RWPE1 (cell line): ENCODE measurements at regions not wholly inside any gene's neighbourhood (a gene's known extent, or its start where the extent isn't known, plus 50 kb on each side); places are given as distances from the start of the nearest gene placed in this dataset.

Source experiments
- CTCF ChIA-PET: fragments of 350-600 bp; sonication (Branson Sonifier 250); formaldehyde crosslinking; extraction: SDS; loops from one replicate; lab custom pipeline; 2021; lab: Yijun Ruan, JAX
- POLR2A ChIA-PET: fragments of 400-600 bp; formaldehyde crosslinking; extraction: SDS; loops from one replicate; lab custom pipeline; 2020; ENCODE audit warnings: antibody characterized with exemption; ENCODE audit not compliant: low non-redundant PET; lab: Yijun Ruan, JAX
- DNase-seq: peaks from one replicate; pipeline ENCODE4 v3.0.0; 2012; ENCODE audit warnings: low spot score
- H3K27ac ChIP-seq: fragments of 450-650 bp; 2 replicates; pipeline ENCODE4 v1.5.1; 2017
- CTCF ChIP-seq: fragments of 450-650 bp; conservative IDR thresholded peaks from 2 replicates; pipeline ENCODE4 v1.5.1; 2017; ENCODE audit warnings: low read depth, mild to moderate bottlenecking

- CTCF ChIA-PET = interaction anchor here (0.6 kb wide), 1 partner anchor 1879 kb away, joined by 4 read pairs; no protein-coding TSS in a partner anchor
- POLR2A ChIA-PET = no interaction called here
- peak; percentile 30 for DNase-seq
- peak; percentile 19; the same call in 1 of the 2 replicates for TF ChIP-seq CTCF
- H3K27ac ChIP-seq = no peak overlapping the region
Measured at GRCh38 chr17:71084219-71084618, 914.9 kb downstream of the KCNJ2 start.

GRCh38 chr17:71084838-71085237 lies 915.5 kb downstream of the KCNJ2 start:
- CTCF ChIA-PET = interaction anchor here (0.6 to 1.0 kb wide), 4 partner anchors 12 to 747 kb away, joined by 3 to 6 read pairs (median 4); no protein-coding TSS in a partner anchor
- TF ChIP-seq CTCF = no peak
- no peak overlapping the region for H3K27ac ChIP-seq
- DNase-seq = no peak
- POLR2A ChIA-PET = no interaction called here

- ChIA-PET POLR2A (no interaction called here), CTCF (interaction anchor here (0.6 to 1.0 kb wide), 4 partner anchors 12 to 746 kb away, joined by 3 to 6 read pairs (median 4); no protein-coding TSS in a partner anchor)
- no peak overlapping the region for H3K27ac ChIP-seq
- peak; percentile 29 for TF ChIP-seq CTCF
- peak; percentile 31 for DNase-seq
Measured at GRCh38 chr17:71085238-71086033, 916.1 kb downstream of the KCNJ2 start.

DNA sequence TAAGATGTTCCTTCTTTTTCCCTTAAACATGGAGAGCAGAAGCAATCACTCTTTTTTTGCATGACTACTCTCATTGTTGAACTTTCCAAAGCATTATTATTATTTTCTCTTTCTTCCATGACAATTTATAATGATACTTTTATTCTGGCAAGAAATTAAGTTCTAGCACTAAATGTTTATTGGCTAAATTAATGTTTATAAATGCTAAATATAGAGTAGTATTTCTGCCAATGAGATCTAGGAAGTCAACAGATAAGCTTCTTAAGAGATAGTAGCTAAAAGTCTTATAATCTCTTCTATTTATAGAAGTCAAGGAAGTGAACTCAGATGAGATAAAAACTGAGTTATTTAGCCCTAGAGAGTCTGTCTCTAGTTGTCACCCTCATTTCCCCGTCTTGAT lies 920.1 kb downstream of the KCNJ2 start:
- CTCF ChIA-PET = interaction anchor here (0.6 kb wide), 1 partner anchor 28 kb away, joined by 3 read pairs; no protein-coding TSS in a partner anchor
- no peak overlapping the region for H3K27ac ChIP-seq
- TF ChIP-seq CTCF = no peak
- POLR2A ChIA-PET = no interaction called here
- DNase-seq = no peak

DNA sequence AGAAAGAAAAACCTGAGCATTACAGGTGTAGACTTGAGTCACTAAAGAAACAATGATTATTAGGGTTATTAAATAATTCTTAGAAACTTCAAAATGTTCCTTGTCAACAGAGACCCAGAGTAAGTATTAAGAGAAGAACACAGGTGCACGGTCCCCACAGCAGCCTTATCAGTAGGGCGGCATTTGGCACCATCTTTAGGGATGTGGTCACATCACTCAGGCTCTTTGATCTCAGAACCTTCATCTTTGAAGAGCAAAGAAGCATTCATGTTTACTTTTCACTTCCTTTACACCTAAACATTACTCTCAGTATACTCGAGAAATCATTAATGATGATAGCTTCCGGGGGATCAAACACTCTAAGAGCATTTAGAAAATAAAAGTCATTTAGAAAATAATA lies 928.7 kb downstream of the KCNJ2 start:
- no peak for TF ChIP-seq CTCF
- no peak overlapping the region for H3K27ac ChIP-seq
- ChIA-PET POLR2A (no interaction called here), CTCF (interaction anchor here (0.7 kb wide), 1 partner anchor 38 kb away, joined by 3 read pairs; no protein-coding TSS in a partner anchor)
- no peak for DNase-seq

DNA sequence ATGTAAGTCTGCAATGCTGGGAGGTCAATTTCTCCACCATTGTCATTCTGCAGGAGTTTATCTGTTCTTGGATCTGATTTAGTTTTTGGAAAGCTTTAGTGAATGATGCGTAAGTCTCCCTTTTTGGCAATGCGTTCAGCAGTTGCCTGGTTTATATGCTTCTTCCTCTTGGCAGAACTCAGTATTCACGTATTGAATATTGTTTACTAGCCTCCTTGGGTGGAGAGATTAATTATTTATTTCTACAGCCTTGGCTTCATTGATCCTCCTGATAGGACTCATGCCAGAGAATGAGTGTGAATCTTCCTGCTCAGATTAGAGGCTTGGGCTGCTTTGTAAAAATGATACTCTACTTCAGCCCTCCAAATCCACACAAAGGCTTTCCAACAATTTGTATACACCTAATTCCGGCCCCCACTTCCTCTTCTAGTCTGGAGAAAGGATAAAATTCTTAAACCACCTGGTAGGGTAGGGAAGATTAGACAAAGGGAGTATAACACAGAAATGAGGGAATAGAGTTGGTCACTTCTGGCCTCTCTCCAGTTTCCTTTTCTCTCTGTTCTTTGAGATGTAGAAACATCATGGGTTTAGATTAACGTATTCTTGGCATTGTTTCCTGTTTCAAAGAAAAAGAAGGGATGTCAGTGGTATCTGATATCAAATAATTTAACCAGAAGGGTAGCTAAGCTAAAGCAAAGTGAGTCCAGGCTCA lies 929.8 kb downstream of the KCNJ2 start:
- ChIA-PET CTCF (no interaction called here), POLR2A (no interaction called here)
- no peak overlapping the region for H3K27ac ChIP-seq
- no peak for DNase-seq
- TF ChIP-seq CTCF = no peak
